ENCODE measurements at regions not wholly inside any gene's neighbourhood (a gene's known extent, or its start where the extent isn't known, plus 50 kb on each side); places are given as distances from the start of the nearest gene placed in this dataset.

GRCh38 chr14:51464411-51464810 lies 187.3 kb upstream of the FRMD6 start:
- no peak for TF ChIP-seq POLR2AphosphoS5 (IDR thresholded peaks at IDR 0.05; ENCODE audit: borderline replicate concordance, low read depth, low read length)
- no peak for TF ChIP-seq EZH2 (IDR thresholded peaks at IDR 0.05)
